ENCODE measurements at regions not wholly inside any gene's neighbourhood (a gene's known extent, or its start where the extent isn't known, plus 50 kb on each side); places are given as distances from the start of the nearest gene placed in this dataset.
"Not testable (repeated sequence)": the region's sequence is repeated elsewhere in the genome, so short reads cannot be mapped to it uniquely, and the experiment has no call there.

DNA sequence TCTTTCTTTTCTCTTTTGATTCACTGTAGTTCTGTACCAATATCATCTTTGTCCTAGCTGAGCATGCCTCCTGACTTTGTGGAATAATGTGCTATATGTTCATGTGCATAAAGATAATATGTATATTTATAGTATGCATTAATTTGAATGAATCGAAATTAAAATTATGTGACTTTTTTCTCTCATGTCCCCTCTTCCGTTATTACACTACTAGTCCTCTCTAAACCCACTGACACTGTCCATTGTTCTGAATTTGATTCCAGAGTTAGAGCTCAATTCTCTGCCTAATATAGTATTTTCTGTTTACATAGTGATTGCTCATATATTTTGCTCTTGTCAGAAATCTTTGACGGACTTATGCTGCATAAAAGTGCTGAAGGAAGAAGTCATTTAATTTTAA, 53.9 kb upstream of the BDP1 start:
- H3K27me3 Mint-ChIP-seq (ENCODE audit: unreplicated experiment); H3K27ac Mint-ChIP-seq (ENCODE audit: unreplicated experiment); H3K4me3 Mint-ChIP-seq (ENCODE audit: unreplicated experiment); DNase-seq; H3K36me3 Mint-ChIP-seq (ENCODE audit: unreplicated experiment); H3K9me3 Mint-ChIP-seq (ENCODE audit: unreplicated experiment): not testable (repeated sequence)
- peaks cover 14% of the 10 kb centered on the region for H3K4me1 Mint-ChIP-seq (ENCODE audit: low read depth, unreplicated experiment)

DNA sequence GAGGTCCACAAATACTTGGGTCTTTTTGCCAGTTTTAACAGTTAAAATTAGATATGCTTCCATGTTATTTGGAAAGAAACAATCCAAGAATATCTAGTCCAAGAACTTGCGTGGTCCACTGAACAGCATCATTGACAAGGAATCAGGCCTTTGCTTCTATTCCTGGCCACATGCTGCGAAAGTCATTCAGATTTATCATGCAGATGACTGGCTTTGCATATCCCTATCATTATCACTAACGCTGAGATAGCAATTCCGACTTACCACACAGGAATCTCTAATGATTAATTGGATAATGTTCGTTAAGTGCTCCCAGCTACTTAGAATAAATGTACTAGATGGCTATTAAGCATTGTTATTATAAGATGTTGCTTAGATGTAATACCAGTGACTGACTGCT, 51.0 kb upstream of the BDP1 start:
- peaks cover 12% of the 10 kb centered on the region for H3K4me1 Mint-ChIP-seq (ENCODE audit: low read depth, unreplicated experiment)
- H3K9me3 Mint-ChIP-seq (ENCODE audit: unreplicated experiment); H3K36me3 Mint-ChIP-seq (ENCODE audit: unreplicated experiment); H3K4me3 Mint-ChIP-seq (ENCODE audit: unreplicated experiment); H3K27ac Mint-ChIP-seq (ENCODE audit: unreplicated experiment); DNase-seq; H3K27me3 Mint-ChIP-seq (ENCODE audit: unreplicated experiment): not testable (repeated sequence)

DNA sequence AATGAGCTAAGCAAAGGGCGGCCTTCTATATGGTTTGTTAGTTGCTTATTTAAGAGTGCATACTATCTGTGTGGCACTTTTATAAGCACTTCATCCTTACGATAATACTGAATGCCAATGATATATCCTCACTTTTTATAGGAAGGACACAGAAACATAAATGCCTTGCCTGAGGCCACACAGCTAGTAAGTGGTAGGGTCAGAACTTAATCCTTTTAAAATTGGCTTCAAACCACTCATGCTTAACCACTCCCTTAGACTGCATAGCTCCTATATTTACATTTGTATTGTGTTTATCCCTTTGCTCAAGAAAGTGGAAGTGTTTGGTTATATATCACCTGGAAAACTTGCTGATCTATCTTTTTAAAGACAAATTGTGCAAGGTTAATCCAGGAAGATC, 50.5 kb upstream of the BDP1 start:
- not testable (repeated sequence) for H3K36me3 Mint-ChIP-seq (ENCODE audit: unreplicated experiment); H3K4me3 Mint-ChIP-seq (ENCODE audit: unreplicated experiment); DNase-seq; H3K27ac Mint-ChIP-seq (ENCODE audit: unreplicated experiment); H3K27me3 Mint-ChIP-seq (ENCODE audit: unreplicated experiment); H3K9me3 Mint-ChIP-seq (ENCODE audit: unreplicated experiment)
- H3K4me1 Mint-ChIP-seq (ENCODE audit: low read depth, unreplicated experiment): peaks cover 12% of the 10 kb centered on the region
